Hepatocyte (in vitro differentiated cells): ENCODE measurements at regions not wholly inside any gene's neighbourhood (a gene's known extent, or its start where the extent isn't known, plus 50 kb on each side); places are given as distances from the start of the nearest gene placed in this dataset.

ENCODE experiments used
- EZH2 ChIP-seq: fragments of 200-600 bp; sonication (generic); IDR thresholded peaks from 2 replicates; pipeline ENCODE4 v1.6.1; 2016; ENCODE audit warnings: antibody characterized with exemption, mild to moderate bottlenecking, borderline replicate concordance
- EZH2phosphoT487 ChIP-seq: fragments of 200-600 bp; sonication (generic); IDR thresholded peaks from one replicate; pipeline ENCODE4 v1.6.1; 2018; ENCODE audit warnings: antibody characterized with exemption, mild to moderate bottlenecking, low read depth, moderate library complexity; ENCODE audit not compliant: unreplicated experiment, severe bottlenecking
- TF ChIP-seq, protein P1 (sequence below): fragments of 200-600 bp; sonication (generic); IDR thresholded peaks from 2 replicates; pipeline ENCODE4 v1.5.1; 2016; ENCODE audit warnings: antibody characterized with exemption, mild to moderate bottlenecking; ENCODE audit not compliant: poor library complexity

DNA sequence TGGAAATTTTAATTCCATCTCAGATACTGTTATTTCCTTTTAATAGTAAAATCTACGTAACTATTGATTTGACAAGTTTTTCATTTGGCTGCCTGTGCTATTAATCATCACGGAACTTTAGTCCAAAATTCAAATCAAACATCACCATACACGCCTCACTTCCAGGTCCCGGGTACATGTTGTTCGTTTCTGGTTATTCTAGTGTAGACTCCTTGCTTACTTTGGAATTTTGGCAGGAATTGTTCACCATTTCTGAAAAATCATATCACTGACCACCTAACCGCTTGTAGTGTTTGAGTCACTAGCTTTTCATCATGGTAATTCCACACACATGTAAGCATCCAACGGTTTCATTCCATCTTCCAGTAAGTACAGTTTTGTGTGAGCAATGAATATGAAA is 98.0 kb upstream of the NHSL1 start:
- TF ChIP-seq, protein P1, sequence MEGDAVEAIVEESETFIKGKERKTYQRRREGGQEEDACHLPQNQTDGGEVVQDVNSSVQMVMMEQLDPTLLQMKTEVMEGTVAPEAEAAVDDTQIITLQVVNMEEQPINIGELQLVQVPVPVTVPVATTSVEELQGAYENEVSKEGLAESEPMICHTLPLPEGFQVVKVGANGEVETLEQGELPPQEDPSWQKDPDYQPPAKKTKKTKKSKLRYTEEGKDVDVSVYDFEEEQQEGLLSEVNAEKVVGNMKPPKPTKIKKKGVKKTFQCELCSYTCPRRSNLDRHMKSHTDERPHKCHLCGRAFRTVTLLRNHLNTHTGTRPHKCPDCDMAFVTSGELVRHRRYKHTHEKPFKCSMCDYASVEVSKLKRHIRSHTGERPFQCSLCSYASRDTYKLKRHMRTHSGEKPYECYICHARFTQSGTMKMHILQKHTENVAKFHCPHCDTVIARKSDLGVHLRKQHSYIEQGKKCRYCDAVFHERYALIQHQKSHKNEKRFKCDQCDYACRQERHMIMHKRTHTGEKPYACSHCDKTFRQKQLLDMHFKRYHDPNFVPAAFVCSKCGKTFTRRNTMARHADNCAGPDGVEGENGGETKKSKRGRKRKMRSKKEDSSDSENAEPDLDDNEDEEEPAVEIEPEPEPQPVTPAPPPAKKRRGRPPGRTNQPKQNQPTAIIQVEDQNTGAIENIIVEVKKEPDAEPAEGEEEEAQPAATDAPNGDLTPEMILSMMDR: no peak
- no peak for TF ChIP-seq EZH2
- no peak for TF ChIP-seq EZH2phosphoT487
